Suprapubic skin (tissue), 4 donors: ENCODE measurements at regions not wholly inside any gene's neighbourhood (a gene's known extent, or its start where the extent isn't known, plus 50 kb on each side); places are given as distances from the start of the nearest gene placed in this dataset.

ENCODE experiments used
- EP300 ChIP-seq: sonication (generic); formaldehyde crosslinking; IDR thresholded peaks from one replicate; pipeline ENCODE4 v1.6.1; 2017; ENCODE audit warnings: antibody characterized with exemption
- POLR2A ChIP-seq, 2 donors: fragments of 450-650 bp; IDR thresholded peaks; one replicate each; pipeline ENCODE4 v1.6.1; 2017; ENCODE audit warnings: antibody characterized with exemption in 2 of 2, mild to moderate bottlenecking in 2 of 2, moderate library complexity in 2 of 2
- POLR2AphosphoS5 ChIP-seq, 3 donors: sonication (generic); formaldehyde crosslinking; IDR thresholded peaks; one replicate each; pipeline ENCODE4 v1.6.1; 2017; ENCODE audit warnings: antibody characterized with exemption in 3 of 3
- TF ChIP-seq, protein P1 (sequence below), 2 donors: fragments of 200-600 bp in 1 of 2; fragments of 450-650 bp in 1 of 2; sonication (generic) in 1 of 2; IDR thresholded peaks; one replicate each; pipeline ENCODE4 v1.5.1; 2016 to 2019; ENCODE audit warnings: antibody characterized with exemption in 2 of 2, mild to moderate bottlenecking in 1 of 2, moderate library complexity in 1 of 2

DNA sequence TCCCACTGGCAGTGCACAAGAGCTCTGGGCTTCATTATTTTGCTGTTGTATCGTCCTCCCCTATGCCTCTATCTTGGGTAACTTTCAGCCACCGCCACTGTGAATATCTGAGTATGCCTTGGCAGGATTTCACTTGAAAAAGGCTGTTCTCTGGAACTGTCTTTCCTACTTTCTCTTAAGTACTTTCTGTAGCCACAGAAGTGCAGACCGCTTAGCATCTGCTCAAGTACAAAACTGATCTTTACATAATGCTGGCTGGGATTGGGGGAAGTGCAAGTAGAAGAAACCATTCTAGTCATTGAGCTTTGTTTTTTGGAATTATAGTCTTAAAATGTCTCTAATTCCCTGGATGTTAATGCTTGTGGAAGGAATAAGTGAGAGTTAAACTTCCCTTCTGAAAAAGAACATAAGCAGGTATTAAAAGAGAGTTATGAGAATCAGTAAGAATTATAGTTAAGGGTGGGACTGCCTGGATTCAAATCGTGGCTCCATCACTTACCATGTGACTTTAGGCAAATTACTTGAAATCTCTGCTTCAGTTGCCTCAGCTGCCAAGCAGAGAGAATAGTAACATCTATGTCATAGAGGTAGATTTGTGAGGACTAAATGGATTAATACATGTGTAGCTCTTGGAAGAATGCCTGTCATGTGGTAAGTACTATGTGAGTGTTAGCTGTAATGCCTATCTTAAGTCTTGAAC is 77.5 kb downstream of the MID1IP1 start:
- TF ChIP-seq, protein P1, sequence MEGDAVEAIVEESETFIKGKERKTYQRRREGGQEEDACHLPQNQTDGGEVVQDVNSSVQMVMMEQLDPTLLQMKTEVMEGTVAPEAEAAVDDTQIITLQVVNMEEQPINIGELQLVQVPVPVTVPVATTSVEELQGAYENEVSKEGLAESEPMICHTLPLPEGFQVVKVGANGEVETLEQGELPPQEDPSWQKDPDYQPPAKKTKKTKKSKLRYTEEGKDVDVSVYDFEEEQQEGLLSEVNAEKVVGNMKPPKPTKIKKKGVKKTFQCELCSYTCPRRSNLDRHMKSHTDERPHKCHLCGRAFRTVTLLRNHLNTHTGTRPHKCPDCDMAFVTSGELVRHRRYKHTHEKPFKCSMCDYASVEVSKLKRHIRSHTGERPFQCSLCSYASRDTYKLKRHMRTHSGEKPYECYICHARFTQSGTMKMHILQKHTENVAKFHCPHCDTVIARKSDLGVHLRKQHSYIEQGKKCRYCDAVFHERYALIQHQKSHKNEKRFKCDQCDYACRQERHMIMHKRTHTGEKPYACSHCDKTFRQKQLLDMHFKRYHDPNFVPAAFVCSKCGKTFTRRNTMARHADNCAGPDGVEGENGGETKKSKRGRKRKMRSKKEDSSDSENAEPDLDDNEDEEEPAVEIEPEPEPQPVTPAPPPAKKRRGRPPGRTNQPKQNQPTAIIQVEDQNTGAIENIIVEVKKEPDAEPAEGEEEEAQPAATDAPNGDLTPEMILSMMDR (IDR thresholded peaks at IDR 0.05), result no peak
- no peak for TF ChIP-seq EP300
- no peak for TF ChIP-seq POLR2A (IDR thresholded peaks at IDR 0.05)
- no peak for TF ChIP-seq POLR2AphosphoS5 (IDR thresholded peaks at IDR 0.05)
